ENCODE measurements at regions not wholly inside any gene's neighbourhood (a gene's known extent, or its start where the extent isn't known, plus 50 kb on each side); places are given as distances from the start of the nearest gene placed in this dataset.

GRCh38 chr5:111984044-111984443, 227.1 kb upstream of the NREP start:
- TF ChIP-seq CTCF (IDR thresholded peaks at IDR 0.05): no peak
- 78% methylated on average over 2 of the region's 2 CpGs for whole genome bisulfite sequencing
- H3K4me3 ChIP-seq: no peak overlapping the region
- H3K9me3 ChIP-seq: no peaks in the 10 kb centered on the region
- H3K36me3 ChIP-seq: no peaks in the 10 kb centered on the region
- H3K27ac ChIP-seq: no peak overlapping the region
- intact Hi-C loops (cut with DNase I): no loop called here
- no peaks in the 10 kb centered on the region for H3K27me3 ChIP-seq (replicated peaks; ENCODE audit: insufficient read depth)
- H3K4me1 ChIP-seq (replicated peaks): no peaks in the 10 kb centered on the region
- no peak for DNase-seq (ENCODE audit: low spot score)

- Histone ChIP-seq H3K4me3 (no peak overlapping the region), H3K4me1 (replicated peaks) (no peaks in the 10 kb centered on the region), H3K27ac (no peak overlapping the region), H3K9me3 (no peaks in the 10 kb centered on the region), H3K27me3 (replicated peaks; ENCODE audit: insufficient read depth) (no peaks in the 10 kb centered on the region), H3K36me3 (no peaks in the 10 kb centered on the region)
- TF ChIP-seq POLR2AphosphoS5 (IDR thresholded peaks at IDR 0.05) (no peak), POLR2A (IDR thresholded peaks at IDR 0.05) (no peak), CTCF (IDR thresholded peaks at IDR 0.05) (no peak)
- DNase-seq (ENCODE audit: low spot score): no peak
- intact Hi-C loops (cut with DNase I): no loop called here
- 33% methylated on average over 1 of the region's 1 CpG for WGBS
Observed at GRCh38 chr5:111983459-111983858, 226.5 kb upstream of the NREP start.

GRCh38 chr5:111977436-111977829, 220.4 kb upstream of the NREP start:
- TF ChIP-seq POLR2A (IDR thresholded peaks at IDR 0.05) (no peak), POLR2AphosphoS5 (IDR thresholded peaks at IDR 0.05) (no peak), CTCF (IDR thresholded peaks at IDR 0.05) (no peak)
- H3K4me3 ChIP-seq: no peak overlapping the region
- H3K4me1 ChIP-seq (replicated peaks): no peaks in the 10 kb centered on the region
- no peaks in the 10 kb centered on the region for H3K9me3 ChIP-seq
- WGBS: 83% methylated on average over 2 of the region's 2 CpGs
- no peaks in the 10 kb centered on the region for H3K36me3 ChIP-seq
- intact Hi-C loops (cut with DNase I): no loop called here
- no peaks in the 10 kb centered on the region for H3K27me3 ChIP-seq (replicated peaks; ENCODE audit: insufficient read depth)
- no peak overlapping the region for H3K27ac ChIP-seq
- no peak for DNase-seq (ENCODE audit: low spot score)

GRCh38 chr5:111976705-111977435, 219.9 kb upstream of the NREP start:
- 63% methylated on average over 2 of the region's 2 CpGs for WGBS
- TF ChIP-seq CTCF (IDR thresholded peaks at IDR 0.05) (no peak), POLR2AphosphoS5 (IDR thresholded peaks at IDR 0.05) (no peak), POLR2A (IDR thresholded peaks at IDR 0.05) (no peak)

GRCh38 chr5:111975133-111975532, 218.1 kb upstream of the NREP start:
- no peaks in the 10 kb centered on the region for H3K36me3 ChIP-seq
- intact Hi-C loops (cut with DNase I): no loop called here
- no peaks in the 10 kb centered on the region for H3K9me3 ChIP-seq
- no peaks in the 10 kb centered on the region for H3K27me3 ChIP-seq (replicated peaks; ENCODE audit: insufficient read depth)
- H3K4me1 ChIP-seq (replicated peaks): no peaks in the 10 kb centered on the region
- DNase-seq (ENCODE audit: low spot score): no peak
- no peak overlapping the region for H3K4me3 ChIP-seq
- TF ChIP-seq POLR2AphosphoS5 (IDR thresholded peaks at IDR 0.05) (no peak), CTCF (IDR thresholded peaks at IDR 0.05) (no peak), POLR2A (IDR thresholded peaks at IDR 0.05) (no peak)
- 31% methylated on average over 5 of the region's 5 CpGs for WGBS
- H3K27ac ChIP-seq: no peak overlapping the region

More at GRCh38 chr5:111976705-111977435, 219.9 kb upstream of the NREP start:
- Histone ChIP-seq H3K9me3 (no peaks in the 10 kb centered on the region), H3K36me3 (no peaks in the 10 kb centered on the region), H3K27me3 (replicated peaks; ENCODE audit: insufficient read depth) (no peaks in the 10 kb centered on the region), H3K27ac (no peak overlapping the region), H3K4me1 (replicated peaks) (no peaks in the 10 kb centered on the region), H3K4me3 (no peak overlapping the region)
- intact Hi-C loops (cut with DNase I): no loop called here
- no peak for DNase-seq (ENCODE audit: low spot score)

Data from prostate gland (tissue), 2 donors.